ENCODE measurements at regions not wholly inside any gene's neighbourhood (a gene's known extent, or its start where the extent isn't known, plus 50 kb on each side); places are given as distances from the start of the nearest gene placed in this dataset.

- no peak for TF ChIP-seq CTCF (IDR thresholded peaks at IDR 0.05)
- TF ChIP-seq POLR2A (IDR thresholded peaks at IDR 0.05), result no peak
Observed at GRCh38 chr1:239219679-239220078, 166.7 kb upstream of the CHRM3 start.
